Fibroblast of skin of left biceps (primary cell): ENCODE measurements at regions not wholly inside any gene's neighbourhood (a gene's known extent, or its start where the extent isn't known, plus 50 kb on each side); places are given as distances from the start of the nearest gene placed in this dataset.

Experiments used
- DNase-seq, 2 experiments: peaks; one replicate each; pipeline ENCODE4 v3.0.0-alpha.2; 2013; ENCODE audit warnings: low read depth in 2 of 2

GRCh38 chr1:36687312-36687711 lies 204.6 kb upstream of the CSF3R start:
- no peak for DNase-seq

GRCh38 chr1:36675931-36676562 lies 193.3 kb upstream of the CSF3R start:
- DNase-seq, result no peak

GRCh38 chr1:36675106-36675505 lies 192.4 kb upstream of the CSF3R start:
- no peak for DNase-seq

DNA sequence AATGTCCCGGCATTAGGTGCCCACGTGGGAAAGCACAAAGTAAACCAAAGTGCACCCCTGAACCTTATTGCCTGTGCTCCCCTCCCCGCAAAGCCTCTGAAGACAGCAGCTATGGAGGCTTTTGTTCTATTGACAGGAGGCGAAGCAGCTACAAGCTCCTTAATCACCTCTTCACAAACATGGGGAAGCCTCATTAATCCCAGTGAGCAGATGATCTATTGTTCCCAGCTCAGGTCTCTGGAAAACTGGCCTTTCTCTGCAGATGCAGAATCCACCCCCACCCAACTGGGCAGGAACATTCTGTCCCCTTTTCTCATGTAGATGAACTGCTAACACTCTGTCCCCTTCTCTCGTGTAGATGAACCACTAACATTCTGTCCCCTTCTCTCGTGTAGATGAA lies 190.5 kb upstream of the CSF3R start:
- DNase-seq, result no peak

DNA sequence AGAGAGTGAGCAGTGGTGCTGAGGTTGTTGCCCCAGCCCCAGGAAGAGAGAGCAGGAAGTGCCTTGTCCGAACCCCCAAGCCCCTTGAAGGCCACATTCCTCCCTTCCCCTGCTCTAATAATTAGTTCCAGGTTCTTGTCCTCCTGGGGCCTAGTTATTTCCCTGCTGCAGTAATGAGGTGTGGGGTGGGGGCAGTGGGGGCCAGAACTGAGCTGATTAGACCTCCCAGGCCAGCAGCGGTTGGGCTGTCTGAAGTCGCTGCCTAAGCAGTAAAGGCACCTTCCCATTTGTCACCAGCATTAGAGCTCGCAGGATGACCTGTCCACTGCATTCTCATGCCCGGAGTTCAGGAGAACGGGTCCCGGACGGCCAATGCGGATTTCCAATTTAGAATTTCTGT lies 186.5 kb upstream of the CSF3R start:
- DNase-seq, result no peak

GRCh38 chr1:36667836-36668235 lies 185.1 kb upstream of the CSF3R start:
- DNase-seq, result no peak

DNA sequence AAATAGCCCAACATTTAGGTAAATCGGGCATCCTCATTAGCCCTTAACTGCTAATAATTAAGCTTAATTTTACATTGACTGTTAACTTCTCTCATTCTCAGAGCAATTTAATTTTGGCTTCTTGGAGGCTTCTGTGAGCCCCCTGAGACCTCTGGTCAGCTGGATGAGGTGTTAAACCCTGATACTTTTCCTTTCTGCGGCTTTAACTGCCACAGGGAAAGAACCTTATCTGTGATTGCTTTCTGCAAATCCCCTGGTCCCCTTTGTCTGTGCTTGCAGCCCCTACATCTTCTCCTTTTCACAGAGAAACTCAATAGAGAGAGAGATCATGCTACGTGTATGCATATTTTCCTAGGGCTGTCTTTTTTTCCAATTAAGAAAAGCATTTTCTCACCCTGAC lies 184.5 kb upstream of the CSF3R start:
- no peak for DNase-seq

- no peak for DNase-seq
Measured at GRCh38 chr1:36665478-36666080, 182.9 kb upstream of the CSF3R start.

- no peak for DNase-seq
Measured at GRCh38 chr1:36664571-36665287, 182.0 kb upstream of the CSF3R start.

- DNase-seq, result no peak
Measured at GRCh38 chr1:36663772-36664430, 181.2 kb upstream of the CSF3R start.

DNA sequence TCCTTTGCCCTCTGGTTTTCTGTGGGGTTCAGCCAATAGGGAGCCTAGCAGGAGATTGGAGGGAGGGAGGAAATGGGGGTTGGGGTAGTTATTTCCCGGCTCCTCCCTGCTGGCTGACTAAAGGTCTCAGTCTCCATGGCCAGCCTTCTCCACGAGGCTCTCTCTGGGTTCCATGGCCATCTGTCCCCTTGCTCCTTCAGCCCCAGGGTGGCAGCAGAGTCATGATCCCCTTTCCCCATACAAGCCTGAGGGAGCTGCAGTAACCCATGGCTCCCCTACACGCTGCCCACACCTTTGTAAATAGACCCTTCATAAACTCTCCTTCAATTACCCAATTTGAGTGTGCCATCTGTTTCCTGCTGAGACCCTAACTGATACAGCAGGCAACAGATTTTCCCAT lies 176.1 kb upstream of the CSF3R start:
- no peak for DNase-seq

GRCh38 chr1:36657826-36658225 lies 175.1 kb upstream of the CSF3R start:
- DNase-seq, result no peak

- no peak for DNase-seq
Measured at GRCh38 chr1:36656838-36657237, 174.1 kb upstream of the CSF3R start.

- DNase-seq, result no peak
Measured at GRCh38 chr1:36656271-36656670, 173.6 kb upstream of the CSF3R start.

DNA sequence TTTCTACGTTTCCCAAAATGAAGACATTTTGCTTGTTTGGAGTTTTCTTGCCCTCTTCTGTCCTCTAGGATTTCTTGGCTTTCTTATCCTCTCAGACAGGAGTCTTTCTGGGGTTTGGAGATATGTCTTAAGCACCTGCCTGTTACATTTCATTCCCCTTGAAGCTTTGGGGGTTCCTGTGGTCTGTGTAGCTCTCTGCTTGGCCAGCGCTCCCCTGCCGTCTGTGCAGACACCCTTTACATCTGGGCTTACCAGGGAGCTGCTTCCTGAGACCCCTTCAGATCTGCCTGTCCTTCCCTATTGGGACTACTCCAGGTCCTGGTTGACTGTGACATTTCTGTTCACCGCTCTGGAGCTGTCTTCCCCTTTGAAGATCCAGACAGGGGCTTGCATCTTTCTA lies 171.9 kb upstream of the CSF3R start:
- DNase-seq, result no peak

GRCh38 chr1:36653850-36654249 lies 171.1 kb upstream of the CSF3R start:
- DNase-seq, result no peak

DNA sequence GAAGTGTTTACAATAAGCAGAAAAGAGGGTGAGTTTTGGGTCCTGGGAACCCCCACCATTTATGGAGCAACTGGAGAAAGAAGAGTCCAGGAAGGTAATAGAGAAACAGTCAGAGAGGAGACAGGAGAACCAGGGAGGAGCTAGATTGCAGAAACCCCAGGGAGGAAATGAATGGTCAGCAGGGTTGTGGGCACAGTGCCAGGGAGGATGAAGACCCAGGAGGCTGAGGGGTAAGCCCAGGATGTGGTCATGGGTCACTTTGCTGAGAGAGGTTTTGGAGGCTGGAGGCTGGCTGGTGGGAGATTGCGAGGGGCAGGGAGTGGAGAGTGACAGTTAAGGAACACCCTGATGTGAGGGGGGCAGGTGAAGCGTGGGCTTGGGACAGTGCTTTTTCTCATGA lies 169.9 kb upstream of the CSF3R start:
- no peak for DNase-seq

DNA sequence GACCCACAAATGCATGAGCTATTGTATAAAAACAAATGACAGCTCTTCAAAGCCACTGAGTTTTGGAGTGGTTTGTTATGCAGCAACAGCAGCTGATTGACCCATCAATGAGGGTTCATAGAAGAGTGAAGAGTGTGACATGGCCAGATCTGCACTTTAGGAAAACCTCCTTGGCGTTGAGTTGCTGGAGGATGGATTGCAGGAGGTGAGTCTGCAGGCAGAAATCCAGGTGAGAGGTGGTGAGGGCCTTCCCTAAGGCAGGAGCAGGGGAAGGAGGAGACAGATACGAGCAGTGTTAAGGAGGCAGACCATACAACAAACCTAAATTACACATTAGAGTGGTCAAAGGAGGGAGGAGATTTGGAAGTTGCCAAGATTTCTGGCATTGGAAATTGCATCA lies 169.3 kb upstream of the CSF3R start:
- DNase-seq, result no peak

DNA sequence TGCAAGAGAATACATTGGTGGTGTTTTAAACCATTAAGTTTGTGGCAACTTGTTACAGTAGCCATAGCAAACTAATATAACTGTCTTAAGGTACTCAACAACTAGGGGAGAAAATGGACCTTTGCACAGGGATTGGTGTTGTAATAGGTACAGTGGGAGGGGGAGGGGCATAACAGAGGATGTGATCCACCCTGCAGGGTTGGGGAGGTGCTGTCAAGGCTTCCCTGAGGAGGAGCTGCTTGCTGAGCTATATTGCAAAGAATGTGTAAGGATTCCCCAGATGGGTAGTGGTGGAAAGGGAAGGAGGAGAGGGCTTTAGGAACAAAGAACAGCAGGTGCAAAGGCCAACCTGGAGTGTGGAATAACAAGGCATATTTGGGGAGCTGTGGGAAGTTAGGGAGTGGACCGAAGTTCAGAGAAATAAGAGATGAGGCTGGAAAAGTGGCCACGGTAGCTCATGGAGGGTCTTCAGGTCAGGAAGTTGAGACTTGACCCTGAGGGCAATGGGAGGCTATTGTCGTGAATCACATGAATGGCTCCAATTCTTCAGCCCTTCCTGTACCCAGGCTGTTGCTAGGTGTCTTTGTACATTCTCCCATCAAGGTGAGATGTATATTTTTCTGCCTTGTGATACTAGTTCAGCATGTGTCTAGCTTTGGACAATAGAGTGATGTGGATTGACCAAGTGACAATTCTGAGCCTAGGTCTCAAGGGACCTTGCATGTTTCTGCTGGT lies 168.6 kb upstream of the CSF3R start:
- no peak for DNase-seq

DNA sequence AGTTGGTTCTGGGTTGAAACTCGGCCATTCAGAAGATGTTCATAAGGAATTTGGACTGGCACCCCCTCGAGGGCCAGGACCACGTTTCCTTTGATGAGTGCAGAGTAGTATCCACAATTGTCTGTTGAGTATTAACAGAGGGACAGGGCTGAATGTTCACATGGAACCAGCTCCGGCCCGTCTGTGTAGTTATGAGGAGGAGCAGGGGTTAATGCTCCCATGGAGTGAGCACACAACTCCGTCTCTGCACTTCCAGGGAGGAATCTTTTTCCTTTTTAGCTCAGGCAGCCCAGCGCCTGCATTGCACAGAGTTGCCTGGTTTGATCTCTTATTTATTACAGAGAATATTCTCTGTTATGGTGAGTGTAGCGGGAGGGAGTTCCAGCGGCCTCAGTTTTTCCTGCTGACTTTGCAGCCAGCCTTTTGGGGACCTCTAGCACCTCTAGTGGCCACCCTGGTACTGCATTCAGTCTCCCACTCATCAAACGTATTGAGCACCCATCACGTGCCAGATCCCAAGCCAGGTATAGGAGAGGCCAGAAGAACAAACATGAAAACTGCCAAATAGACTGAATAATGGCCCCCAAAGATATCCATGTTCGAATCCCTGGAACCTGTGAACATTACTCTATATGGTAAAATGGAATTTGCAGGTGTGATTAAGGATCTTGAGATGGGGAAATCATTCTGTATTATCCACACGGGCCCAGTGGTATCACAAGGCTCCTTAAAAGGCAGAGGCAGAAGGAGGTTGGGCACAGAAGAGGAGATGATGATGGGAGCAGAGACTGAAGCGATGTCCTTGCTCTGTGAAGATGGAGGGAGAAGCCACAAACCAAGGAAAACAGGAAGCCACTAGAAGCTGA lies 167.7 kb upstream of the CSF3R start:
- DNase-seq, result no peak

- no peak for DNase-seq
Measured at GRCh38 chr1:36645867-36646266, 163.2 kb upstream of the CSF3R start.
